ENCODE measurements at regions not wholly inside any gene's neighbourhood (a gene's known extent, or its start where the extent isn't known, plus 50 kb on each side); places are given as distances from the start of the nearest gene placed in this dataset.

- TF ChIP-seq CTCF (IDR thresholded peaks at IDR 0.05) (no peak), POLR2A (IDR thresholded peaks at IDR 0.05) (no peak)
Measured at GRCh38 chr11:35057926-35058668, 80.9 kb upstream of the CD44 start.

Data from right lobe of liver (tissue), 4 donors.